ENCODE measurements at regions not wholly inside any gene's neighbourhood (a gene's known extent, or its start where the extent isn't known, plus 50 kb on each side); places are given as distances from the start of the nearest gene placed in this dataset.

GRCh38 chr16:86975445-86975844 lies 341.7 kb downstream of the C16orf95 start:
- TF ChIP-seq CTCF (IDR thresholded peaks at IDR 0.05) (no peak), POLR2A (IDR thresholded peaks at IDR 0.05) (no peak), POLR2AphosphoS5 (IDR thresholded peaks at IDR 0.05) (no peak)
